ENCODE measurements at regions not wholly inside any gene's neighbourhood (a gene's known extent, or its start where the extent isn't known, plus 50 kb on each side); places are given as distances from the start of the nearest gene placed in this dataset.

DNA sequence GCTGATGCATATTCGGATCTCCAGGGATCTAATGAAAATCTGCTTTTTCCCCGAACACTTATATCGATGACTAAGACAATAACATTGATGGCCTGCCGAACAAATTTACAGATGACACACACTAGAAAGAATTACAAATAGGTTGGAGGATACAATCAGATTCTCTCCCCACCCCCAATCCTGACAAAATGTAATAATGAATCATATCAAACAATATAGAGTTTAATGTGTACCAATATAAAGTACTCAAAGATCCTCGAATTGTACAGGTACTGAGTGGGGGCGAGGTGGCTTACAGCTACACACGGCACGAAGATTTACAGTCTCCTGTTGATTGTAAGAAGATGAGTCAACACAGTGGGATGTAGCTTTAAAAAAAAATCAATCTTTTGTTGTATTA, 182.7 kb upstream of the MKLN1 start:
- TF ChIP-seq CTCF (conservative IDR thresholded peaks at IDR 0.05; ENCODE audit: low read depth, low read length) (no peak), EZH2 (IDR thresholded peaks at IDR 0.05; ENCODE audit: borderline replicate concordance, low read depth, low read length, poor library complexity, severe bottlenecking) (no peak)

All from A673 (cell line).